CD4-positive, alpha-beta memory T cell (primary cell): ENCODE measurements at regions not wholly inside any gene's neighbourhood (a gene's known extent, or its start where the extent isn't known, plus 50 kb on each side); places are given as distances from the start of the nearest gene placed in this dataset.

Source experiments
- CTCF ChIA-PET: fragments of 350-600 bp; sonication (Branson Sonifier 250); formaldehyde crosslinking; loops from one replicate; lab custom pipeline; 2021; ENCODE audit warnings: inconsistent platforms; ENCODE audit not compliant: partially characterized antibody; lab: Charles Lee
- POLR2A ChIA-PET: fragments of 350-600 bp; sonication (Branson Sonifier 250); formaldehyde crosslinking; loops from one replicate; lab custom pipeline; 2021; ENCODE audit not compliant: partially characterized antibody; lab: Charles Lee
- DNase-seq, 5 donors: peaks; one replicate each; pipeline versions ENCODE4 v3.0.0 to v3.0.0-alpha.2; 2020 to 2022; ENCODE audit warnings: mixed read lengths in 1 of 5
- H3K27ac ChIP-seq: one replicate; pipeline ENCODE4 v1.7.0; 2013; ENCODE audit warnings: low read depth, low read length
- H3K27me3 ChIP-seq: 2 replicates; pipeline ENCODE4 v1.7.0; 2013; ENCODE audit warnings: mild to moderate bottlenecking, low read length, moderate library complexity; ENCODE audit not compliant: insufficient read depth
- H3K36me3 ChIP-seq: 2 replicates; pipeline ENCODE4 v1.7.0; 2013; ENCODE audit warnings: mild to moderate bottlenecking, low read length, moderate library complexity; ENCODE audit not compliant: insufficient read depth
- H3K4me1 ChIP-seq: 2 replicates; pipeline ENCODE4 v1.7.0; 2013; ENCODE audit warnings: mild to moderate bottlenecking, low read length, moderate library complexity; ENCODE audit not compliant: insufficient read depth
- H3K4me3 ChIP-seq, 2 donors: one replicate each; pipeline ENCODE4 v1.7.0; 2013; ENCODE audit warnings: low read length in 2 of 2, mild to moderate bottlenecking in 1 of 2
- H3K9me3 ChIP-seq, 2 donors: one replicate each; pipeline ENCODE4 v1.7.0; 2013; ENCODE audit warnings: low read length in 2 of 2, control low read depth in 1 of 2; ENCODE audit not compliant: control insufficient read depth in 1 of 2
- H3K27ac Mint-ChIP-seq, 7 donors: one replicate each; pipeline ENCODE4 v1.8.0; 2020 to 2021; ENCODE audit warnings: mixed read lengths in 7 of 7, mild to moderate bottlenecking in 6 of 7, inconsistent platforms in 3 of 7, moderate library complexity in 3 of 7
- H3K27me3 Mint-ChIP-seq, 2 donors: one replicate each; pipeline ENCODE4 v1.8.0; 2020 to 2021; ENCODE audit warnings: mixed read lengths in 2 of 2
- H3K36me3 Mint-ChIP-seq, 2 donors: one replicate each; pipeline ENCODE4 v1.8.0; 2020 to 2021; ENCODE audit warnings: mixed read lengths in 2 of 2, inconsistent platforms in 1 of 2, mild to moderate bottlenecking in 1 of 2
- H3K4me1 Mint-ChIP-seq, 4 donors: one replicate each; pipeline ENCODE4 v1.8.0; 2020 to 2021; ENCODE audit warnings: mixed read lengths in 4 of 4, mild to moderate bottlenecking in 1 of 4
- H3K4me3 Mint-ChIP-seq, 8 donors: one replicate each; pipeline ENCODE4 v1.8.0; 2020 to 2021; ENCODE audit warnings: mixed read lengths in 8 of 8, mild to moderate bottlenecking in 7 of 8, moderate library complexity in 6 of 8, inconsistent platforms in 3 of 8
- H3K9me3 Mint-ChIP-seq, 8 donors: one replicate each; pipeline ENCODE4 v1.8.0; 2020 to 2021; ENCODE audit warnings: mixed read lengths in 8 of 8, mild to moderate bottlenecking in 5 of 8, inconsistent platforms in 3 of 8, moderate library complexity in 1 of 8
- intact Hi-C: fragments of 100-400 bp; cut with micrococcal nuclease; formaldehyde crosslinking; loops from one replicate; pipeline ENCODE4 v1.15.1; 2023

GRCh38 chr12:111297703-111298426 is 71.0 kb downstream of the PHETA1 start:
- Mint-ChIP-seq H3K4me1 (no peaks in the 10 kb centered on the region), H3K27ac (peak overlapping the region in 2 of 7 donors; percentile 57 to 81), H3K9me3 (peaks cover 0 to 10% (median 4%) of the 10 kb centered on the region in 8 donors), H3K36me3 (peaks cover 0 to 2% of the 10 kb centered on the region in 2 donors), H3K27me3 (peaks cover 4% of the 10 kb centered on the region in 2 donors), H3K4me3 (no peak overlapping the region)
- Histone ChIP-seq H3K27me3 (no peaks in the 10 kb centered on the region), H3K4me1 (no peaks in the 10 kb centered on the region), H3K27ac (no peak overlapping the region), H3K9me3 (no peaks in the 10 kb centered on the region), H3K4me3 (no peak overlapping the region), H3K36me3 (no peaks in the 10 kb centered on the region)
- POLR2A ChIA-PET: no interaction called here
- CTCF ChIA-PET: interaction anchor here (0.6 to 1.7 kb wide), 8 partner anchors 10 to 360 kb away, joined by 3 to 8 read pairs (median 3); no protein-coding TSS in a partner anchor
- no peak for DNase-seq
- intact Hi-C loops: loop anchor here (5.0 kb wide), 1 partner anchor 406 kb away; no protein-coding TSS in a partner anchor

GRCh38 chr12:111296906-111297463 is 71.9 kb downstream of the PHETA1 start:
- Histone ChIP-seq H3K36me3 (no peaks in the 10 kb centered on the region), H3K4me3 (no peak overlapping the region), H3K27ac (no peak overlapping the region), H3K27me3 (no peaks in the 10 kb centered on the region), H3K4me1 (no peaks in the 10 kb centered on the region), H3K9me3 (no peaks in the 10 kb centered on the region)
- no peak for DNase-seq
- POLR2A ChIA-PET: no interaction called here
- Mint-ChIP-seq H3K27me3 (peaks cover 4 to 5% of the 10 kb centered on the region in 2 donors), H3K36me3 (no peaks in the 10 kb centered on the region), H3K4me3 (no peak overlapping the region), H3K27ac (no peak overlapping the region), H3K9me3 (peaks cover 0 to 5% (median 0%) of the 10 kb centered on the region in 8 donors), H3K4me1 (no peaks in the 10 kb centered on the region)
- intact Hi-C loops: loop anchor here (5.0 kb wide), 1 partner anchor 405 kb away; no protein-coding TSS in a partner anchor
- CTCF ChIA-PET: no interaction called here

- no peak overlapping the region for H3K4me3 Mint-ChIP-seq
- Histone ChIP-seq H3K36me3 (no peaks in the 10 kb centered on the region), H3K4me3 (no peak overlapping the region), H3K27ac (no peak overlapping the region), H3K9me3 (no peaks in the 10 kb centered on the region), H3K27me3 (no peaks in the 10 kb centered on the region), H3K4me1 (no peaks in the 10 kb centered on the region)
- intact Hi-C loops: loop anchor here (5.0 kb wide), 1 partner anchor 403 kb away; no protein-coding TSS in a partner anchor
- POLR2A ChIA-PET: no interaction called here
- H3K4me1 Mint-ChIP-seq: no peaks in the 10 kb centered on the region
- no peaks in the 10 kb centered on the region for H3K9me3 Mint-ChIP-seq
- no peak overlapping the region for H3K27ac Mint-ChIP-seq
- no peak for DNase-seq
- H3K27me3 Mint-ChIP-seq: peaks cover 4 to 5% of the 10 kb centered on the region in 2 donors
- CTCF ChIA-PET: no interaction called here
- H3K36me3 Mint-ChIP-seq: no peaks in the 10 kb centered on the region
These were observed 73.7 kb downstream of the PHETA1 start for GRCh38 chr12:111295176-111295575.

GRCh38 chr12:111293266-111294009 is 75.5 kb downstream of the PHETA1 start:
- H3K27ac Mint-ChIP-seq: no peak overlapping the region
- no peaks in the 10 kb centered on the region for H3K36me3 Mint-ChIP-seq
- ChIA-PET POLR2A (no interaction called here), CTCF (no interaction called here)
- no peaks in the 10 kb centered on the region for H3K9me3 Mint-ChIP-seq
- DNase-seq: no peak
- H3K4me1 Mint-ChIP-seq: no peaks in the 10 kb centered on the region
- Histone ChIP-seq H3K4me1 (no peaks in the 10 kb centered on the region), H3K36me3 (no peaks in the 10 kb centered on the region), H3K27me3 (no peaks in the 10 kb centered on the region), H3K9me3 (no peaks in the 10 kb centered on the region), H3K27ac (no peak overlapping the region), H3K4me3 (no peak overlapping the region)
- intact Hi-C loops: no loop called here
- H3K4me3 Mint-ChIP-seq: no peak overlapping the region
- peaks cover 4 to 5% of the 10 kb centered on the region in 2 donors for H3K27me3 Mint-ChIP-seq

GRCh38 chr12:111291357-111291756 is 77.5 kb downstream of the PHETA1 start:
- intact Hi-C loops: no loop called here
- ChIA-PET CTCF (no interaction called here), POLR2A (no interaction called here)
- Histone ChIP-seq H3K36me3 (no peaks in the 10 kb centered on the region), H3K9me3 (no peaks in the 10 kb centered on the region), H3K4me3 (no peak overlapping the region), H3K27ac (no peak overlapping the region), H3K4me1 (no peaks in the 10 kb centered on the region), H3K27me3 (no peaks in the 10 kb centered on the region)
- no peaks in the 10 kb centered on the region for H3K4me1 Mint-ChIP-seq
- DNase-seq: no peak
- H3K9me3 Mint-ChIP-seq: no peaks in the 10 kb centered on the region
- H3K27me3 Mint-ChIP-seq: peaks cover 3% of the 10 kb centered on the region in 2 donors
- H3K36me3 Mint-ChIP-seq: no peaks in the 10 kb centered on the region
- H3K27ac Mint-ChIP-seq: no peak overlapping the region
- no peak overlapping the region for H3K4me3 Mint-ChIP-seq

GRCh38 chr12:111288771-111289170 is 80.1 kb downstream of the PHETA1 start:
- Mint-ChIP-seq H3K4me3 (no peak overlapping the region), H3K36me3 (no peaks in the 10 kb centered on the region), H3K9me3 (peaks cover 0 to 2% (median 0%) of the 10 kb centered on the region in 8 donors), H3K4me1 (no peaks in the 10 kb centered on the region), H3K27me3 (peaks cover 3% of the 10 kb centered on the region in 2 donors), H3K27ac (no peak overlapping the region)
- no peaks in the 10 kb centered on the region for H3K4me1 ChIP-seq
- no peaks in the 10 kb centered on the region for H3K36me3 ChIP-seq
- no peaks in the 10 kb centered on the region for H3K27me3 ChIP-seq
- POLR2A ChIA-PET: no interaction called here
- no peak for DNase-seq
- H3K27ac ChIP-seq: no peak overlapping the region
- intact Hi-C loops: no loop called here
- CTCF ChIA-PET: interaction anchor here (0.8 kb wide), 1 partner anchor 12 kb away, joined by 3 read pairs; no protein-coding TSS in a partner anchor
- no peaks in the 10 kb centered on the region for H3K9me3 ChIP-seq
- H3K4me3 ChIP-seq: no peak overlapping the region
